Colonic mucosa (tissue), 4 donors: ENCODE measurements at regions not wholly inside any gene's neighbourhood (a gene's known extent, or its start where the extent isn't known, plus 50 kb on each side); places are given as distances from the start of the nearest gene placed in this dataset.

Source experiments
- DNase-seq: peaks from one replicate; pipeline ENCODE4 v3.0.0-alpha.2; 2020
- H3K27ac ChIP-seq: fragments of 200-600 bp; one replicate; pipeline ENCODE4 v1.8.0; 2021
- H3K27me3 ChIP-seq: fragments of 200-600 bp; one replicate; pipeline ENCODE4 v1.8.0; 2021
- H3K36me3 ChIP-seq: fragments of 200-600 bp; one replicate; pipeline ENCODE4 v1.8.0; 2021
- H3K4me1 ChIP-seq: fragments of 200-600 bp; one replicate; pipeline ENCODE4 v1.8.0; 2021; ENCODE audit warnings: mild to moderate bottlenecking
- H3K4me3 ChIP-seq: fragments of 200-600 bp; one replicate; pipeline ENCODE4 v1.8.0; 2021
- H3K9ac ChIP-seq, 2 donors: one replicate each; pipeline ENCODE4 v1.7.0; 2013; ENCODE audit warnings: control low read depth in 2 of 2, low read depth in 2 of 2, low read length in 2 of 2
- H3K9me3 ChIP-seq: fragments of 200-600 bp; one replicate; pipeline ENCODE4 v1.8.0; 2021
- CTCF ChIP-seq: fragments of 200-600 bp; IDR thresholded peaks from one replicate; pipeline ENCODE4 v1.8.0; 2022; ENCODE audit warnings: antibody characterized with exemption, mild to moderate bottlenecking
- intact Hi-C: fragments of 100-400 bp; cut with DNase I; formaldehyde crosslinking; loops from one replicate; pipeline ENCODE4 v1.14.1; 2022
- donor health status: healthy.
- donor health status: DM: no; HTN: no; CAD: no.
- donor health status: DM: no; HTN: no; CAD: no.

- no peak for TF ChIP-seq CTCF
- Histone ChIP-seq H3K4me1 (no peaks in the 10 kb centered on the region), H3K4me3 (no peak overlapping the region), H3K27me3 (no peaks in the 10 kb centered on the region), H3K9ac (no peak overlapping the region), H3K27ac (no peak overlapping the region), H3K9me3 (no peaks in the 10 kb centered on the region), H3K36me3 (no peaks in the 10 kb centered on the region)
- intact Hi-C loops: no loop called here
- no peak for DNase-seq
These were observed 142.8 kb upstream of the B3GAT1 start for GRCh38 chr11:134554861-134555260.

- Histone ChIP-seq H3K27me3 (no peaks in the 10 kb centered on the region), H3K4me1 (no peaks in the 10 kb centered on the region), H3K4me3 (no peak overlapping the region), H3K9ac (no peak overlapping the region), H3K36me3 (no peaks in the 10 kb centered on the region), H3K27ac (no peak overlapping the region), H3K9me3 (no peaks in the 10 kb centered on the region)
- TF ChIP-seq CTCF: no peak
- no peak for DNase-seq
- intact Hi-C loops: no loop called here
These were observed 142.1 kb upstream of the B3GAT1 start for GRCh38 chr11:134554106-134554505.

- DNase-seq: no peak
- H3K27ac ChIP-seq: no peak overlapping the region
- no peaks in the 10 kb centered on the region for H3K36me3 ChIP-seq
- TF ChIP-seq CTCF: no peak
- H3K27me3 ChIP-seq: no peaks in the 10 kb centered on the region
- no peak overlapping the region for H3K4me3 ChIP-seq
- intact Hi-C loops: no loop called here
- no peaks in the 10 kb centered on the region for H3K9me3 ChIP-seq
- H3K9ac ChIP-seq: no peak overlapping the region
- H3K4me1 ChIP-seq: no peaks in the 10 kb centered on the region
These were observed 140.7 kb upstream of the B3GAT1 start for GRCh38 chr11:134552749-134553148.

- intact Hi-C loops: no loop called here
- Histone ChIP-seq H3K4me3 (no peak overlapping the region), H3K4me1 (no peaks in the 10 kb centered on the region), H3K9me3 (no peaks in the 10 kb centered on the region), H3K9ac (no peak overlapping the region), H3K27ac (no peak overlapping the region), H3K36me3 (no peaks in the 10 kb centered on the region), H3K27me3 (no peaks in the 10 kb centered on the region)
- DNase-seq: no peak
- TF ChIP-seq CTCF: no peak
These were observed 133.5 kb upstream of the B3GAT1 start for GRCh38 chr11:134545521-134545920.

GRCh38 chr11:134544095-134544815, 132.2 kb upstream of the B3GAT1 start:
- no peak for DNase-seq
- H3K36me3 ChIP-seq: no peaks in the 10 kb centered on the region
- intact Hi-C loops: no loop called here
- H3K9ac ChIP-seq: no peak overlapping the region
- no peak overlapping the region for H3K4me3 ChIP-seq
- no peaks in the 10 kb centered on the region for H3K4me1 ChIP-seq
- H3K27me3 ChIP-seq: no peaks in the 10 kb centered on the region
- TF ChIP-seq CTCF: no peak
- H3K27ac ChIP-seq: no peak overlapping the region
- H3K9me3 ChIP-seq: no peaks in the 10 kb centered on the region
